Hypothalamus (tissue), 51 donors: ENCODE measurements at regions not wholly inside any gene's neighbourhood (a gene's known extent, or its start where the extent isn't known, plus 50 kb on each side); places are given as distances from the start of the nearest gene placed in this dataset.

Source experiments
- DNase-seq, 51 donors: peaks; one replicate each; lab custom pipeline; 2025; lab: John Stamatoyannopoulos, UW

DNA sequence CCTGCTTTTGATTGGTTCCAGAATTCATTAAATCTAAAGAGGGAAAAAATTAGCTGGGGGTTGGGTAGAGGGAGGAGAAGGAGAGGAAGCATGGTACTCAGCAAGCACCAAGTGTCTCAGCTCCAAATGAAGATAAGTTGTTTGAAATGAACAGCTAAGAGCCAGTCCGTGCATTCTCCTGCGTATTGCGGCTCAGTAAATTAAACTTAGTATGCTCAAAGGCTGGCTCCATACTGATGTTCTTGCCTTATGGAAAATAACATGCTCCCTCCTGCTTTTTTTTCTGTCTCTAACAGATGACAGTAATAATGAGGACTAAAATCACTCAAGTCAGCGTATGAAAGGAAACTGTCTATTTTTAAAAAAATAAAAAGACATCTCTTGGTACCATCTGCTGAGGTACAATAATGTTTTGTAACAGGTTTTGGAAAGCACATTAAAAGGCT lies 161.0 kb downstream of the SPATA31D1 start:
- no peak for DNase-seq

DNA sequence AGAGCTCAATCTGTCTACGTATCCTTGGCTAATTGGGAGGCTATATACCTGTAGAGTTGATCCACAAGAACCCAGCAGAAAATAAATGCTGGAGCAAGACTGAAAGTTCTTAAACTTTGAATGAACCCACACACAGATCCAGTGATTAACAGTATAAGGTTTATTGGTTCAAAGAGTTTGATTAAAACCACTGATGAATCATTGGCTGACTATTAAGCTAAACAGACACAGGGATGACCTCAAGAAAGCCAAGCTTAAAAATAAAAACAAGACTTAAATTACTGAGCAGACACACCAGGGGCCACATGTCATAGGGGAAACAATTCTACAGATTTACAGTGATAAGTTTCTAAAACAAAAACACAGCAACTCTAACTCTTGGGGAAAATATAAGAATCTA lies 163.6 kb downstream of the SPATA31D1 start:
- DNase-seq = no peak

DNA sequence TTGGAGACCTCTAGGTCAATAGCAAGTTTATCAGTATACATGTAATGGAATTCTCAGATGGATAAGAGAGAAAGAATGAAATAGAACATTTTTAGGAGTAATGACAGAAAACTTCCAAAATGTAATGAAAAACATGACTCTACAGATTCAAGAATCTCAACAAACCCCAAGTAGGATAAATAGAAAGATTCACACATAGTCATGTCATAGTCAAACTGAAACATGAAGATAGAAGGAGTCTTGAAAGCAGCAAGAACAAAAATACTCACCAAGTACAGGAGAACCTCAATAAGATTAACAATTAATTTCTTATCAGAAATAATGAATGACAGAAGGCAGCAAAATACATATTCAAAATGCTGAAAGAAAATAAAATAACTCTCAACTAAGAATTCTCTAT lies 164.5 kb downstream of the SPATA31D1 start:
- no peak for DNase-seq

DNA sequence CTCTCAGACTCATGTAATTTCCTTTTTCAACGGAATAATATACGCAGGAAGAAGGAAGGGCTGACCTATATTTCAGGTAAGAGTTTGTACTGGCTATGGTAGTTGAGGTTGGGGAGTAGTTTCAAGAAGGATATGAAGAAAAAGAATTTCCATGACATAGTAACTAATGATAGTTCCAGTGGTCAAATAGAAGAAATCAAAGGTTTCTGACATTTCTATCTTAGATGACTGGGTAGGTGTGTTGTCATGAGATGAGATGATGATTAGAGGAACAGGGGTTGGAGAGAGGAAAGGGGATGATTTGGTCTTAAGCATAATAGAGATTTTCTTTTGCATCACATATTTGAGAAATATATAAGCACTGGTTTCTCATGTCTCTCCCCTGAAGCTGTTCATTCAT lies 166.0 kb downstream of the SPATA31D1 start:
- DNase-seq = no peak

DNA sequence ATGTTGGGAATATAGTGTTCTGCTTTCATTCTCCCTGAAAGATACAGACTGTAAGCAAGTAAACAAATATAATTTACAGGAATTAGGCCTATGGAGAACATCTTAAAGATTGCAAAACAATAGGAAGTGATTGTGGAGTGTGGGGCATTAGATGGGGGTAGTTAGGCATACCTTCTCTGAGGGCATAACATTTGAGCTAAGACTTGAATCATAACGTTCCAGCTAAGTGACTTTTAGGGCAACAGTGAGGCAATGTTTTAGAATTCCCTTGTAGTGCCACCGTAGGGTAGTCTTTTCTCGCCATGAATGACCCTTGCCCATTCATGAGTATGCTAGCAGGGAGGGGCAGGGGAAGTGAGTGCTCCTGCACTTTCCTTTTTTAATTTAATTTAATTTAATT lies 173.3 kb downstream of the SPATA31D1 start:
- DNase-seq = no peak

DNA sequence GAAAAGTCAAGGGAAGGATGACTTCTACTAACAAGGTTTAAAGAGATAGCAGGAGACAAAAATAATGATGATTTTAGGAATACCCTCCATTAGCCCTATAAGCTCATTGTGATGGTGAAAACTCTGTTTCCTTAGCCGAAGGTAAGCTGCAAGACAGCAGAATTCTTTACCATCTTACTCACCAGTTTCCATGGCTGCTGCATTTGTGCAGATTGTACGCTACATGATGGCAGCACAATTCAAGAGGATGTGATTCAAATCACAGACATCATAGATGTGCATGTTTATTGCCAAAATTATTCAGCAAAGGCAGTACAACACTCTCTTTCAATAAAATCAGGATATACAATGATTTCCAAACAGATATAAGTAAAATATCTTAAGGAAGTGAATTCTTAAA lies 175.6 kb downstream of the SPATA31D1 start:
- no peak for DNase-seq

DNA sequence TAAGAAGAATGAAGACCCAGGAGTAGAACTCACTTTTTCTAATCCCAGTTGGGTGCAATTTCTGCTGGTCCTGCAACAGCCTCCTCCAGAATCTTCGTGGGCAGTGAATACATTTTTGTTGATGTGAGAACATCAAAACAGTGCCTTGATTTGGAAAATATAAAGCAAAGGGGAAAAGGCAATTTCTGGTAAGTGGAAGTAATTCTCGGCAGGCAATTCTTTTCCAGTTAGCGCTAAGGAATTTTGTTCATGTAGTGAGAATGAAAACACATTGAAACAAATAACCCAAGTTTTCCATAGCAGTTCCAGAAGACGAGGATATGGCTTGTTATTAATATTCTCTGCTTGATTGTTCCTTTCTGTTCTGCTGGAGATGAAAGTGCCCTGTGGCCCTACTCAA lies 178.7 kb downstream of the SPATA31D1 start:
- DNase-seq = no peak

DNA sequence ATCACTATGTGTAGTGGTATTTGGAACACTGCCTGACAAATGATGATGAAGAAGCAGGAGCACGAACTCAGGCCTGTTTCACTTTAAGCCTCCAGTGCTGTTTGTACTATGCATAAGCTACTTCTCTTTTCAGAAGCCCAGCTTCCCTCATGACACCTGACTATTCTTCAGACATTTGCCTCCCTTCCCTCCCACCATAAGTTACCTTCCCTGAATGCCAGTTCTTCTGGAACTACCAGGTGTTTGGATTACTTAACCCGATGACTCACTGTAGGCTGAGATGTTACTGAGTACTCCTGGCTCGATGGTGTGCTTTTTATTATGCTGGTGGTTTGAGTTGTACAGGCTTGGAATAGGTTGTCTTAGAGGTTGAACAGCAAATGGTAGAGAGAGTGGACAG lies 180.0 kb downstream of the SPATA31D1 start:
- no peak for DNase-seq

DNA sequence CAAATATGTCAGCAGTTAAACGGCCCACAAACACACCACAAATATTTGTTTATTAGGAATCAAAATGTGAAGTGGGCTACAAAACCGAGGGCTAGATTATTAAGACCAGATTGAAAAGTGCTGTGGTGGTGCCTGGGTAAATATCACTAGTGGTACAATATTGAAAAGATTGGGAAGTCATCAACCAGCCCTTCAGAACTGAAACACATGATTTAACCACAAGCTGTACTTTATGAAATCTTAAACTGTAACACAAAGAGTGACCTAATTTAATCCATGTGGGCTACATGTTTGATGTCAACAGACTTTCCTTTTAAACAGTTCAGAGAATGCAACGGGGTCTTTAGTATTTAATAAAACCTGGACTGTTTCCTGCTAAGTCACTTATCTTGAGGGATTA lies 182.3 kb downstream of the SPATA31D1 start:
- DNase-seq = no peak

DNA sequence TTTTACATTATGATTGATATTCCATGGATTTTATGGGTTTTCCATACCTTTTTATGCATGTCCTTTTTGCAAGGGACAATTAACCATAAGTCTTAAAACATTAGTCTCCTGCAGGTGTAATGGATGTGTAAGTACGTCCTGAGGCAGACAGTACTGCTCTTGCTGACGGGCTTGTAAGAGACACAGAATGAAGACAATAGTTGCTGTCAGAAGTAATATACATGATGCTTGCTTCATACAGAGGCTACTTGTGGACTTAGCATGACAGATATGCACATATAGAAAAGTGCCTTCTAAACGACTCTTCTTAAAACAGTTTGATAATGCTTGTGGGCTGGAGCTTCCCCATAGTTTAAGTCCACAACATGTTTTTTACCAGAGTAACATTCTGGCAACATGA lies 182.7 kb downstream of the SPATA31D1 start:
- DNase-seq = no peak

DNA sequence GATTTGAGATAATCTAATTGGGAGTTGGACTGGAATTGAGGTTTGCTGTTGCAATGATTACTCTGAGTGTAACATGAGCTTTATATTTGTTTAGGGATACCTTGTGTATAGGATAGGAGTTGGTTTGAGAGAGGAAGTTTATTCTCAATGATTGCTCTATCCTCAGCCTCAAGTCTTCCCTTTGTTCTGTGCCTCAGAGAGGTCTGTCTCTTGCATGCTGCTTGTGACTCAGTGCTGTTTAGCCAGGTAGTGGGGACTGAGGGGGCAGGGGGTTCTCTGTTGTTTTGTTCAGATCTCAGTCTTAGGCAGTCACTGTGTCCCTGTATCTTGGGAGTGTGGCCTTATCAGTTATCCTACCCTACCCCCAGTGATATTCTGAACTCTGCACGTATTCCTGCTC lies 192.1 kb downstream of the SPATA31D1 start:
- DNase-seq = no peak

DNA sequence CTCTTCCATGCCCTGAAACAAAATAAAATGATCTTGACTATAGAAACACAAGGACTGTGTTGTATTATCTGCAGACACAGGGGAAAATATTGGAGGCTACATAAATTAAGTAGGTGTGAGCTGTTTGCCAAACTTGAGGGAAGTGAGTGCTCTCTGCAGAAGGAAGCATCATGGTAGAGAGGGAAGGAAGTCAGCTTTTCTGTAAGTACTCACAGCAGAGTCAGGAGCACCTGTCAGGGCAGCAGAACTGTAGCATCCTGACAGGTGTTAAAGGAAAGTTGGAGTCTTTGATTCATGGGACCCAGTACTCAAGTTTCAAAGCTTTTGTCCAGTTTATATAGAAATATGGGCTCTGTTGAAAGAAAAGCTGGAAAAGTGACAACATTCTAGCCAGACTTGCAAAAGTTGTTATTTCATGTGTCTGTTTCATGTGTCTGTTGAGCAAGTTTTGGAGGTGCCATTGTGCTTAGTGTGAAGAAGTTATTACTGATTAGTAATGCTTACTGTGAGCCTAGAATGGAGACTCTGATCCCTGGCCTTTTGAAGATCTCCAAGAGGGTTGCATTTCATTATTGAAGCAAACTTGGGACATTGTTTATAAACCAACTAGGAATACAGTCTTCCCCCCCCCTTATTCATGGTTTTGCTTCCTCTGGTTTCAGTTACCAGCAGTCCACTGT lies 194.7 kb downstream of the SPATA31D1 start:
- DNase-seq = no peak

DNA sequence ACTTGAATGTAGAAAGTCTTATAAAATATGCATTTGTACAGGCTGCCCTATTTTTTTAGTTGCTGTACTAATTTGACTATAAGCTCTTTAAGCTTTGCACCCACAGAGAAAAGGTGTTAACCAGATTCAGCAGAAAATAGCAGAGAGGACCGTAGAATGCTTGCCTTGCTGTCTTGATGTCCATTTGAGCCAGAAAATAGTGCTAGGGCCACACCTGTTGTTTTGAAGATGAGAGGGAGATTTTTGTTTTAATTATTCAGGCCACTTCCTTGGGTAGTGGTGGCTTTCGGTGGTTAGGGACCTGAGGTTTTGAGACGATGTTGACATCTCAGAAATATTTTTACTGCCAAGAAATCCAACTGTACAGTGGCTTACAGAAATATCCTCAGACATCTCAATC lies 196.0 kb downstream of the SPATA31D1 start:
- DNase-seq = no peak

DNA sequence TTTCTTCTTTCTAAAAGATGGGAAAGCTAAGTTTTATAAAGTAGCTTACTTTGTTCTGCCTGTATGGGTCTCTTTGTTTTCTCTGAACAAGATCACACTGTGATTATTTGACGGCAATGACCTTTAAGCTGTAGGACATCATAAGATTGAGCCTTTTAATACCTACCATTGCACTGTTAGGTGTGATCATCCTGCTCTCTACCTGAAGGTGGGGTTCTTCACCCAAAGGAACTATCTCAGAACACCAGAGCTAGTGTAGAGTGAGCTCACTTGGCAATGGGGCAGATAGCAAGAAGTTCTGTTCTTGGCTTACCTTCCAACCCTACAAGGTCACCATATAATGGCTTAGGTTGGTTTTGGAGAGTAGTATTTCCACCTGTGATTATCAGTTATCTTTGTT lies 200.2 kb downstream of the SPATA31D1 start:
- no peak for DNase-seq

DNA sequence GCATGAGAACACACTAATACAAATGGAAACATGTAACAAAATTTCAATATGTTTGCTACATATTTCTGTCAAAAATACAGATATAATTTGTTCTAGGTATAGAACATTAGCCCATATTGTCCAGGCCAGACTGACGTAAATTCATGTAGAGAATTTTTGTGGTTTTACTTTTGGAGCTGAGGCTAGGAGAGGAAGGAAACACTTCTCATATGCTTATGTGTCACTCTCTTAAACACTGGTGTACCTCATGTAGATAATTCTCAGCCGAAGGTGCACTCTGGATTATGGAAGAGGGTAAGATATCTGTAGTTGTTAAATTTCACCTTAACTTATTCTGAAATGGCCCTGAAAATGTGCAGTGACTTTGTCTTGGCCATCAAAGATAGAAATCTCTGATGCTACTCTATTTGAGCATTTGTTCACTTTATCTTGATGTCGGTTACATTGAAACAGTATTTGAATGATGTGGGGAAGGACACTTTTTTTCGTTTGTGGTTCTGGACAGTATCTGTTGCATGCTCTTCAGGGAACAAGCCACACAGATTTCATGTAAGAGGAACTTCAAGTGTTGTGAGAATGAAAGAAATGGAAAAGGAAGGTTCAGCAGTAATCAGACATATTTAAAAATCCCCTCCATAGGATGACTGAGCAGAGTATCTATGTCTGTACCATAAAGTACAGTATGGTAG lies 202.7 kb downstream of the SPATA31D1 start:
- DNase-seq = no peak

DNA sequence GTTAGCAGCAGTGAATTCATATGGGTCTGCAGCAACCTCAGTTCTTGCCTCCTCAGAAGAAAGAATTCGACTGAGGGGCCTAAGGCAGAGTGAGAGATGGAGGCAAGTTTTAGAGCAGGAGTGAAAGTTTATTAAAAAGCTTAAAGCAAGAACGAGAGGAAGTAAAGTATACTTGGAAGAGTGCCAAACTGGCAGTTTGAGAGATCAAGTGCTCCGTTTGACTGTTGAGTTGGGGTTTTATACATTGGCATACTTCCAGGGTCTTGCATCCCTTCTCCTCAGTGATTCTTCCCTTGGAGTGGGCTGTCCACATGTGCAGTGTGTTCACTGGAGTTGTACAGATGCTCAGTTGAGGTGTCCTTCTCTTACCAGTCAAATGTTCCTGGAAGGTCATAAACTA lies 203.6 kb downstream of the SPATA31D1 start:
- DNase-seq = no peak

DNA sequence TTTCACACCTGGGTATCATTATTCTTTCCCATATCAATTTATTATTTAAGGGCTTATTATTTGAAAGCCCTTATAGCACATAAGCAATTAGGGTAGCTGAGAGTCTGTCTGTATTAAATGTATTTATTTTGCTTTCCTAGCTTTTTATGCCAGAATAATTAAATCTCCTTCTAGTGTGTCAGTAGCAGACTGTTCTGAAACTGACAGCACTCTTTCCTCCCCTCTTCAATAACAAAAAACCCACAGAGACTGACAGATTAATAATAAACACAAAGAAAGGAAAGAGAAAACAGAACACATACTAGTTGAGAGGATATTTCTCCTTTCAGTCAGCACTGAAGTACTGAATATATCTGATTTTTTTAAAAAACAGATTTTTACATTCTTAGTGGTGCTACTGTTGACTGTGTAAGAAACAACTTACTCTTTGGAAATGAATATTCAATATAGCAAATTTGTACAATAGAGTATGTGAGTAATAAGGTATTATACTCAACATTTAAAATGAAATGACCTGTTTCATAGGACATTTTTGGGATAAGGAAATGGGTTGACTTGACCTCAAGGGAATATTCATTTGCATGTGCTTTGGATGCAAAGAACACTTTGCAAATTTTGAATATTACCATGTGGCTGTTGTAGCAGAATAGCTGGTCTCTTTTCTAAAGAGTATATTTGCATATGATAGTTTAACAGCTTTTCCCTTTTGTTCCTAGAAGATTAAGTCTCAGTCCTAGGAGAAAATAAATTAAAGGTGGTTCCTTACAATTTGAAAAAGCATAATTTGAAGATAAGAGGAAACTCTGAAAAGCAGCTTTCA lies 208.3 kb downstream of the SPATA31D1 start:
- DNase-seq = no peak

DNA sequence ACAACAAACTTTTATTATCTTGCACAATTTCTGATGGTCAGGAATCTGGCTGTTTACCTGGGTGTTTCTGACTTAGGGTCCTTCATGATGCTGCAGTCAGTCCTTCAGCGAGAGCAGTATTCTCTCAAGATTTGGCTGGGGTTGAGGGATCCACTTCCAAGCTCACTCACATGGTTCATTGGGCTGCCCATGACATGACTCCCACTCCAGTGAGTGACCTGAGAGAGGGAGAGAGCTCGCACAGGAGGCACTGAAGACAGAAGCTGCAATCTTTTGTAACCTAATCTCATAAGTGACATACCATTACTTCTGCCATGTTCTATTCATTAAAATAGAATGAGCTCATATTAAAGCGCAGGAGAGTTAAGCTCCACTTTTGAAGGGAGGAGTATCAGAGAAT lies 212.6 kb downstream of the SPATA31D1 start:
- no peak for DNase-seq

DNA sequence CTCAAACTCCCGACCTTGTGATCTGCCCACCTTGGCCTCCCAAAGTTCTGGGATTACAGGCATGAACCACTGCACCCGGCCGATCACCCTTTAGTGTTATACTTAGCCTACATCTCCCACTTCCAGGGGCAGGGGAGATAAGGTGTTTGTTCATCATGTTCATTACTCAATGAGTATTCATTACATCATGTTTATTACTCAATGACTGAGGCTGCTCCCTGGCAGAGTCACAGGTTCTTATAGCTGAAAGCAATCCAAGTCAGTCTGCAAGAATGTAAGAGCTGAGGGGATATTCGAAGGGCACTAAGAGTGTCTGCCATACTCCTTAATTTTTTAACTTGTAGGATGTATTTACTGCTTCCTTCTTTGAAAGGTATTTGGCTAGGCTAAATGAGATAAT lies 214.2 kb downstream of the SPATA31D1 start:
- no peak for DNase-seq

DNA sequence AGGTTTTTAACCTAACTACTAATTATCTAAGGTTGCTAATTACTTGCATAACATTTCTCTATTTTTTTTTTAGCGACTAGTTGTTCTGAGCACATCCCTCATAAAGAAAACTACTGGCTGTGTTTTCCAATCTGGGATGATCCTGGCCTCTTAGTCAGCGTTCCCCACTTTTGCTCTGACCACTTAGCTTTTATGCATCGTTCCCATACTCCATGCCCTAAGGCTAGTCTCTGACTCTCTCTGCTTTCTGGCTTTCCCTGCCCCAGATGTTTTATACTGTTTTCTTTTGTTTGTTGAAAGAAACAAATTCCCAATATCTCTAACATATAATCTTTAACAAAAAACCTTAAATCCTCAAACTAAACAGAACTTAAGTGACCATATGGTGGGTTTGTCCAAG lies 217.9 kb downstream of the SPATA31D1 start:
- no peak for DNase-seq

DNA sequence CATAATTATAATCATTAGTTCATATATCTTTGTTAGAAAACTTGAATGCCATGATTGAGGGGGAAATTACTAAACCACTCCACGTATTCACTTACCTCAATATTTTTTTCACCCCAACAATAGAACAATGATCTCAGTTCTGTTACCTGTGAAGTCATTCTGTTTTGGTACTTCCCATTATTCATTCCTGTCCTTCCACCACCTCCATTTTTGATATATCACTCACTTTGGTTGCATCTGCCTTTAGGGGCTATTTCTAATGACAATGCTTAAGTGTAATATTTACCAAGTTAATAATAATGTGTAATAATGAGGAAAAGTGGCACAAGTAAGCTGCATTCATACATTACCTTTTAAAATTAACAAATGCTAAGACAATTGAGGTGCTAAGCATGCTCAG lies 218.4 kb downstream of the SPATA31D1 start:
- DNase-seq = no peak
